ENCODE measurements at regions not wholly inside any gene's neighbourhood (a gene's known extent, or its start where the extent isn't known, plus 50 kb on each side); places are given as distances from the start of the nearest gene placed in this dataset.

GRCh38 chr2:226151157-226151556 lies 648.5 kb downstream of the IRS1 start:
- TF ChIP-seq CTCF (IDR thresholded peaks at IDR 0.05) (no peak), POLR2A (IDR thresholded peaks at IDR 0.05) (no peak)
